ENCODE measurements at regions not wholly inside any gene's neighbourhood (a gene's known extent, or its start where the extent isn't known, plus 50 kb on each side); places are given as distances from the start of the nearest gene placed in this dataset.

DNA sequence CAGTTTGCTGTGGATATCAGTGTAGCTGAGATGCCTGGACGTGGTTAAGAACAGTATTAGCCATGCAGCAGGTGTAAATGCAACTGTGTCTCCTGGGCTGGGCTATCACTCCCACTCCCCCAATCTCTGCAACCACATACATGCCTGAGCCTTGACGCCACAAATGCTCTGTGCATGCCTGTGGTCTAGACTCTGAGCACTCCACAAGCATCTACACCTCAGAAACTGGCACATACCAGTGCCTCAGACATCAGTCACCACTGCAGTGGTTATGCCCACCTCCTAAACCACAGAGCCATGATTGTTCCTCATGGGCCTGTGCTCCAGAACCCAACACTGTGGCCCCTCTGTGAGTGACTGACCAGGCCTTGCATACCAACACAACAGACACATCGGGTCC is 226.8 kb upstream of the ALG10 start (continued):
- TF ChIP-seq, protein P1, sequence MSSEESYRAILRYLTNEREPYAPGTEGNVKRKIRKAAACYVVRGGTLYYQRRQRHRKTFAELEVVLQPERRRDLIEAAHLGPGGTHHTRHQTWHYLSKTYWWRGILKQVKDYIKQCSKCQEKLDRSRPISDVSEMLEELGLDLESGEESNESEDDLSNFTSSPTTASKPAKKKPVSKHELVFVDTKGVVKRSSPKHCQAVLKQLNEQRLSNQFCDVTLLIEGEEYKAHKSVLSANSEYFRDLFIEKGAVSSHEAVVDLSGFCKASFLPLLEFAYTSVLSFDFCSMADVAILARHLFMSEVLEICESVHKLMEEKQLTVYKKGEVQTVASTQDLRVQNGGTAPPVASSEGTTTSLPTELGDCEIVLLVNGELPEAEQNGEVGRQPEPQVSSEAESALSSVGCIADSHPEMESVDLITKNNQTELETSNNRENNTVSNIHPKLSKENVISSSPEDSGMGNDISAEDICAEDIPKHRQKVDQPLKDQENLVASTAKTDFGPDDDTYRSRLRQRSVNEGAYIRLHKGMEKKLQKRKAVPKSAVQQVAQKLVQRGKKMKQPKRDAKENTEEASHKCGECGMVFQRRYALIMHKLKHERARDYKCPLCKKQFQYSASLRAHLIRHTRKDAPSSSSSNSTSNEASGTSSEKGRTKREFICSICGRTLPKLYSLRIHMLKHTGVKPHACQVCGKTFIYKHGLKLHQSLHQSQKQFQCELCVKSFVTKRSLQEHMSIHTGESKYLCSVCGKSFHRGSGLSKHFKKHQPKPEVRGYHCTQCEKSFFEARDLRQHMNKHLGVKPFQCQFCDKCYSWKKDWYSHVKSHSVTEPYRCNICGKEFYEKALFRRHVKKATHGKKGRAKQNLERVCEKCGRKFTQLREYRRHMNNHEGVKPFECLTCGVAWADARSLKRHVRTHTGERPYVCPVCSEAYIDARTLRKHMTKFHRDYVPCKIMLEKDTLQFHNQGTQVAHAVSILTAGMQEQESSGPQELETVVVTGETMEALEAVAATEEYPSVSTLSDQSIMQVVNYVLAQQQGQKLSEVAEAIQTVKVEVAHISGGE (tag by site-specific recombination; conservative IDR thresholded peaks at IDR 0.05; ENCODE audit: low read depth), result no peak
- TF ChIP-seq, protein P2, sequence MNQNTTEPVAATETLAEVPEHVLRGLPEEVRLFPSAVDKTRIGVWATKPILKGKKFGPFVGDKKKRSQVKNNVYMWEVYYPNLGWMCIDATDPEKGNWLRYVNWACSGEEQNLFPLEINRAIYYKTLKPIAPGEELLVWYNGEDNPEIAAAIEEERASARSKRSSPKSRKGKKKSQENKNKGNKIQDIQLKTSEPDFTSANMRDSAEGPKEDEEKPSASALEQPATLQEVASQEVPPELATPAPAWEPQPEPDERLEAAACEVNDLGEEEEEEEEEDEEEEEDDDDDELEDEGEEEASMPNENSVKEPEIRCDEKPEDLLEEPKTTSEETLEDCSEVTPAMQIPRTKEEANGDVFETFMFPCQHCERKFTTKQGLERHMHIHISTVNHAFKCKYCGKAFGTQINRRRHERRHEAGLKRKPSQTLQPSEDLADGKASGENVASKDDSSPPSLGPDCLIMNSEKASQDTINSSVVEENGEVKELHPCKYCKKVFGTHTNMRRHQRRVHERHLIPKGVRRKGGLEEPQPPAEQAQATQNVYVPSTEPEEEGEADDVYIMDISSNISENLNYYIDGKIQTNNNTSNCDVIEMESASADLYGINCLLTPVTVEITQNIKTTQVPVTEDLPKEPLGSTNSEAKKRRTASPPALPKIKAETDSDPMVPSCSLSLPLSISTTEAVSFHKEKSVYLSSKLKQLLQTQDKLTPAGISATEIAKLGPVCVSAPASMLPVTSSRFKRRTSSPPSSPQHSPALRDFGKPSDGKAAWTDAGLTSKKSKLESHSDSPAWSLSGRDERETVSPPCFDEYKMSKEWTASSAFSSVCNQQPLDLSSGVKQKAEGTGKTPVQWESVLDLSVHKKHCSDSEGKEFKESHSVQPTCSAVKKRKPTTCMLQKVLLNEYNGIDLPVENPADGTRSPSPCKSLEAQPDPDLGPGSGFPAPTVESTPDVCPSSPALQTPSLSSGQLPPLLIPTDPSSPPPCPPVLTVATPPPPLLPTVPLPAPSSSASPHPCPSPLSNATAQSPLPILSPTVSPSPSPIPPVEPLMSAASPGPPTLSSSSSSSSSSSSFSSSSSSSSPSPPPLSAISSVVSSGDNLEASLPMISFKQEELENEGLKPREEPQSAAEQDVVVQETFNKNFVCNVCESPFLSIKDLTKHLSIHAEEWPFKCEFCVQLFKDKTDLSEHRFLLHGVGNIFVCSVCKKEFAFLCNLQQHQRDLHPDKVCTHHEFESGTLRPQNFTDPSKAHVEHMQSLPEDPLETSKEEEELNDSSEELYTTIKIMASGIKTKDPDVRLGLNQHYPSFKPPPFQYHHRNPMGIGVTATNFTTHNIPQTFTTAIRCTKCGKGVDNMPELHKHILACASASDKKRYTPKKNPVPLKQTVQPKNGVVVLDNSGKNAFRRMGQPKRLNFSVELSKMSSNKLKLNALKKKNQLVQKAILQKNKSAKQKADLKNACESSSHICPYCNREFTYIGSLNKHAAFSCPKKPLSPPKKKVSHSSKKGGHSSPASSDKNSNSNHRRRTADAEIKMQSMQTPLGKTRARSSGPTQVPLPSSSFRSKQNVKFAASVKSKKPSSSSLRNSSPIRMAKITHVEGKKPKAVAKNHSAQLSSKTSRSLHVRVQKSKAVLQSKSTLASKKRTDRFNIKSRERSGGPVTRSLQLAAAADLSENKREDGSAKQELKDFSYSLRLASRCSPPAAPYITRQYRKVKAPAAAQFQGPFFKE (tag by site-specific recombination; IDR thresholded peaks at IDR 0.05; ENCODE audit: borderline replicate concordance), result no peak
- TF ChIP-seq ZNF394 (tag by site-specific recombination; IDR thresholded peaks at IDR 0.05; ENCODE audit: borderline replicate concordance) (no peak), ZNF571 (tag by site-specific recombination; IDR thresholded peaks at IDR 0.05) (no peak), ZNF175 (tag by site-specific recombination; IDR thresholded peaks at IDR 0.05) (no peak), ZBTB1 (tag by site-specific recombination; IDR thresholded peaks at IDR 0.05) (no peak), MEIS1 (CRISPR knock-in tag; IDR thresholded peaks at IDR 0.05; ENCODE audit: borderline replicate concordance) (no peak), ZBTB26 (tag by site-specific recombination; optimal IDR thresholded peaks at IDR 0.05) (no peak), MYNN (tag by site-specific recombination; IDR thresholded peaks at IDR 0.05; ENCODE audit: borderline replicate concordance) (no peak)

GRCh38 chr12:33813536-33813935 is 208.8 kb upstream of the ALG10 start:
- Histone ChIP-seq H3K4me1 (ENCODE audit: control insufficient read depth, insufficient read depth, low read length) (no peaks in the 10 kb centered on the region), H3K9me3 (ENCODE audit: control insufficient read depth, insufficient read depth, low read depth, low read length) (no peaks in the 10 kb centered on the region), H3K4me3 (ENCODE audit: low read depth, low read length) (no peak overlapping the region), H3K36me3 (ENCODE audit: control insufficient read depth in 2 of 2, insufficient read depth in 1 of 2, low read length in 2 of 2) (no peaks in the 10 kb centered on the region), H3K27ac (ENCODE audit: extremely low read depth, low read depth, low read length) (no peak overlapping the region)
- CTCF ChIA-PET, result no interaction called here
- POLR2A ChIA-PET, result no interaction called here
- TF ChIP-seq ZNF16 (tag by site-specific recombination; IDR thresholded peaks at IDR 0.05; ENCODE audit: low read depth) (no peak), GLI4 (tag by site-specific recombination; IDR thresholded peaks at IDR 0.05) (no peak), ZNF561 (tag by site-specific recombination; IDR thresholded peaks at IDR 0.05; ENCODE audit: borderline replicate concordance) (no peak), HOXC10 (CRISPR knock-in tag; IDR thresholded peaks at IDR 0.05) (no peak), ZNF211 (tag by site-specific recombination; IDR thresholded peaks at IDR 0.05; ENCODE audit: low read depth) (no peak), ZBTB48 (tag by site-specific recombination; IDR thresholded peaks at IDR 0.05) (no peak), SCRT2 (tag by site-specific recombination; IDR thresholded peaks at IDR 0.05) (no peak), KLF17 (tag by site-specific recombination; IDR thresholded peaks at IDR 0.05) (no peak), ZNF544 (tag by site-specific recombination; IDR thresholded peaks at IDR 0.05) (no peak), ZNF302 (tag by site-specific recombination; IDR thresholded peaks at IDR 0.05; ENCODE audit: low read depth) (no peak), ZNF621 (tag by site-specific recombination; IDR thresholded peaks at IDR 0.05) (no peak)
- TF ChIP-seq, protein P3, sequence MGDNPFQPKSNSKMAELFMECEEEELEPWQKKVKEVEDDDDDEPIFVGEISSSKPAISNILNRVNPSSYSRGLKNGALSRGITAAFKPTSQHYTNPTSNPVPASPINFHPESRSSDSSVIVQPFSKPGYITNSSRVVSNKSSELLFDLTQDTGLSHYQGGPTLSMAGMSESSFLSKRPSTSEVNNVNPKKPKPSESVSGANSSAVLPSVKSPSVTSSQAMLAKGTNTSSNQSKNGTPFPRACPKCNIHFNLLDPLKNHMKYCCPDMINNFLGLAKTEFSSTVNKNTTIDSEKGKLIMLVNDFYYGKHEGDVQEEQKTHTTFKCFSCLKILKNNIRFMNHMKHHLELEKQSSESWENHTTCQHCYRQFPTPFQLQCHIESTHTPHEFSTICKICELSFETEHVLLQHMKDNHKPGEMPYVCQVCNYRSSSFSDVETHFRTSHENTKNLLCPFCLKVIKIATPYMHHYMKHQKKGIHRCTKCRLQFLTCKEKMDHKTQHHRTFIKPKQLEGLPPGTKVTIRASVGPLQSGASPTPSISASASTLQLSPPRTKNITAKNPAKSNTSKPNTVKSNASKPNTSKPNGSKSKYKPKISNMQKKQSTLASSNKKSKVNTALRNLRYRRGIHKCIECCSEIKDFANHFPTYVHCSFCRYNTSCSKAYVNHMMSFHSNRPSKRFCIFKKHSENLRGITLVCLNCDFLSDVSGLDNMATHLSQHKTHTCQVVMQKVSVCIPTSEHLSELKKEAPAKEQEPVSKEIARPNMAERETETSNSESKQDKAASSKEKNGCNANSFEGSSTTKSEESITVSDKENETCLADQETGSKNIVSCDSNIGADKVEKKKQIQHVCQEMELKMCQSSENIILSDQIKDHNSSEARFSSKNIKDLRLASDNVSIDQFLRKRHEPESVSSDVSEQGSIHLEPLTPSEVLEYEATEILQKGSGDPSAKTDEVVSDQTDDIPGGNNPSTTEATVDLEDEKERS (tag by site-specific recombination; IDR thresholded peaks at IDR 0.05), result no peak
